Gastrocnemius medialis (tissue), 4 donors: ENCODE measurements at regions not wholly inside any gene's neighbourhood (a gene's known extent, or its start where the extent isn't known, plus 50 kb on each side); places are given as distances from the start of the nearest gene placed in this dataset.

ENCODE experiments used
- CTCF ChIP-seq, 5 experiments: fragments of 450-650 bp in 3 of 5; fragments of 200-600 bp in 2 of 5; sonication (generic) in 2 of 5; IDR thresholded peaks in 4 of 5; conservative IDR thresholded peaks in 1 of 5; 1 replicate in 4 of 5; 2 replicates in 1 of 5; pipeline ENCODE4 v1.5.1; 2016 to 2019; ENCODE audit warnings: antibody characterized with exemption in 5 of 5, mild to moderate bottlenecking in 3 of 5, moderate library complexity in 3 of 5
- POLR2A ChIP-seq, 2 donors: fragments of 450-650 bp; IDR thresholded peaks; one replicate each; pipeline ENCODE4 v1.6.1; 2017; ENCODE audit warnings: antibody characterized with exemption in 2 of 2, mild to moderate bottlenecking in 2 of 2, moderate library complexity in 2 of 2

- TF ChIP-seq CTCF (IDR thresholded peaks at IDR 0.05 in 4 of 5, conservative IDR thresholded peaks at IDR 0.05 in 1 of 5), result no peak
- no peak for TF ChIP-seq POLR2A (IDR thresholded peaks at IDR 0.05)
Measured at GRCh38 chr13:76335463-76335862, 550.7 kb downstream of the KCTD12 start.
